Adrenal gland (tissue), 9 donors: ENCODE measurements at regions not wholly inside any gene's neighbourhood (a gene's known extent, or its start where the extent isn't known, plus 50 kb on each side); places are given as distances from the start of the nearest gene placed in this dataset.

Source experiments
- DNase-seq, 7 donors: peaks; one replicate each; pipeline ENCODE4 v3.0.0-alpha.2; 2019 to 2020
- H3K27ac ChIP-seq, 5 donors: fragments of 200-600 bp; sonication (generic) in 4 of 5; 1 replicate in 3 of 5; 2 replicates in 2 of 5; pipeline versions ENCODE4 v1.5.1 to v1.8.0; 2016 to 2020; ENCODE audit warnings: mild to moderate bottlenecking in 1 of 5
- H3K27me3 ChIP-seq: fragments of 200-600 bp; 2 replicates; pipeline ENCODE4 v1.8.0; 2021
- H3K36me3 ChIP-seq, 2 donors: fragments of 200-600 bp; replicated peaks in 1 of 2; 1 replicate in 1 of 2; 2 replicates in 1 of 2; pipeline versions ENCODE4 v1.5.1 to v1.8.0; 2018 to 2022
- H3K4me1 ChIP-seq, 2 donors: fragments of 200-600 bp; replicated peaks in 1 of 2; 1 replicate in 1 of 2; 2 replicates in 1 of 2; pipeline versions ENCODE4 v1.5.1 to v1.8.0; 2018 to 2021
- H3K4me3 ChIP-seq, 4 donors: fragments of 200-600 bp; sonication (generic) in 3 of 4; one replicate each; pipeline ENCODE4 v1.5.1; 2016 to 2018
- H3K9me3 ChIP-seq, 3 donors: fragments of 200-600 bp; sonication (generic) in 1 of 3; replicated peaks in 1 of 3; 1 replicate in 2 of 3; 2 replicates in 1 of 3; pipeline versions ENCODE4 v1.5.1 to v1.8.0; 2016 to 2021
- CTCF ChIP-seq, 6 experiments: fragments of 450-650 bp in 4 of 6; fragments of 200-600 bp in 2 of 6; sonication (generic) in 1 of 6; IDR thresholded peaks; 1 replicate in 5 of 6; 2 replicates in 1 of 6; pipeline versions ENCODE4 v1.5.1 to v1.8.0; 2016 to 2021; ENCODE audit warnings: antibody characterized with exemption in 6 of 6, mild to moderate bottlenecking in 2 of 6, moderate library complexity in 1 of 6
- POLR2A ChIP-seq, 2 donors: fragments of 450-650 bp; IDR thresholded peaks; one replicate each; pipeline ENCODE4 v1.6.1; 2017; ENCODE audit warnings: antibody characterized with exemption in 2 of 2, mild to moderate bottlenecking in 2 of 2, moderate library complexity in 1 of 2
- WGBS, 4 donors: extraction: QIAGEN DNeasy Blood & Tissue Kit in 2 of 4; methylation state at CpG; one replicate each; pipeline versions ENCODE4 v1.1.5 to v1.1.7; 2013 to 2017; 5-methylcytosine and 5-hydroxymethylcytosine counted together
- intact Hi-C, 2 donors: fragments of 100-400 bp; cut with DNase I; formaldehyde crosslinking; loops; one replicate each; pipeline versions ENCODE4 v1.14.1 to v1.15.0; 2022 to 2023
- donor health status: healthy with polysubstance abuse.
- donor health status: Bipolar disorder and iron deficiency.
- donor health status: DM: yes; HTN: yes; CAD: no.
- donor health status: DM: no; HTN: no; CAD: no.
- donor health status: DM: no; HTN: no; CAD: no.

GRCh38 chr5:87119588-87119987 lies 148.1 kb upstream of the RASA1 start:
- 85 to 92% (median 90%) methylated on average over 3 of the region's 3 CpGs for WGBS, 4 donors
- no peak overlapping the region for H3K27ac ChIP-seq
- H3K9me3 ChIP-seq, result no peaks in the 10 kb centered on the region
- H3K36me3 ChIP-seq, result no peaks in the 10 kb centered on the region
- intact Hi-C loops, result no loop called here
- peaks cover 0 to 5% of the 10 kb centered on the region in 2 donors for H3K4me1 ChIP-seq
- TF ChIP-seq POLR2A (IDR thresholded peaks at IDR 0.05), result no peak
- TF ChIP-seq CTCF (IDR thresholded peaks at IDR 0.05), result no peak
- H3K27me3 ChIP-seq, result no peaks in the 10 kb centered on the region
- no peak for DNase-seq
- H3K4me3 ChIP-seq, result no peak overlapping the region

- Histone ChIP-seq H3K27ac (no peak overlapping the region), H3K4me1 (peaks cover 0 to 5% of the 10 kb centered on the region in 2 donors), H3K9me3 (no peaks in the 10 kb centered on the region), H3K36me3 (no peaks in the 10 kb centered on the region), H3K27me3 (no peaks in the 10 kb centered on the region), H3K4me3 (no peak overlapping the region)
- TF ChIP-seq POLR2A (IDR thresholded peaks at IDR 0.05) (no peak), CTCF (IDR thresholded peaks at IDR 0.05) (no peak)
- DNase-seq, result no peak
- intact Hi-C loops, result no loop called here
- 47 to 65% (median 54%) methylated on average over 2 of the region's 2 CpGs for WGBS, 4 donors
These were observed 147.0 kb upstream of the RASA1 start for GRCh38 chr5:87120518-87121303.

- TF ChIP-seq CTCF (IDR thresholded peaks at IDR 0.05), result no peak
- no peak for TF ChIP-seq POLR2A (IDR thresholded peaks at IDR 0.05)
- Histone ChIP-seq H3K4me1 (peaks cover 0 to 5% of the 10 kb centered on the region in 2 donors), H3K36me3 (no peaks in the 10 kb centered on the region), H3K27ac (no peak overlapping the region), H3K9me3 (no peaks in the 10 kb centered on the region), H3K27me3 (no peaks in the 10 kb centered on the region), H3K4me3 (no peak overlapping the region)
- intact Hi-C loops, result no loop called here
- 50 to 58% (median 53%) methylated on average over 5 of the region's 5 CpGs for WGBS, 4 donors
- peak in 6 of 7 donors; percentile 23 to 55 (median 38) for DNase-seq
These were observed 146.2 kb upstream of the RASA1 start for GRCh38 chr5:87121304-87122150.

GRCh38 chr5:87122151-87122977 lies 145.3 kb upstream of the RASA1 start:
- 69 to 76% (median 73%) methylated on average over 4 of the region's 4 CpGs for WGBS, 4 donors
- intact Hi-C loops, result no loop called here
- H3K9me3 ChIP-seq, result no peaks in the 10 kb centered on the region

More at GRCh38 chr5:87122151-87122977, 145.3 kb upstream of the RASA1 start:
- peaks cover 0 to 5% of the 10 kb centered on the region in 2 donors for H3K4me1 ChIP-seq
- no peak overlapping the region for H3K27ac ChIP-seq
- DNase-seq, result no peak
- H3K36me3 ChIP-seq, result no peaks in the 10 kb centered on the region
- H3K27me3 ChIP-seq, result no peaks in the 10 kb centered on the region
- TF ChIP-seq CTCF (IDR thresholded peaks at IDR 0.05) (no peak), POLR2A (IDR thresholded peaks at IDR 0.05) (no peak)
- no peak overlapping the region for H3K4me3 ChIP-seq
